ENCODE measurements at regions not wholly inside any gene's neighbourhood (a gene's known extent, or its start where the extent isn't known, plus 50 kb on each side); places are given as distances from the start of the nearest gene placed in this dataset.

DNA sequence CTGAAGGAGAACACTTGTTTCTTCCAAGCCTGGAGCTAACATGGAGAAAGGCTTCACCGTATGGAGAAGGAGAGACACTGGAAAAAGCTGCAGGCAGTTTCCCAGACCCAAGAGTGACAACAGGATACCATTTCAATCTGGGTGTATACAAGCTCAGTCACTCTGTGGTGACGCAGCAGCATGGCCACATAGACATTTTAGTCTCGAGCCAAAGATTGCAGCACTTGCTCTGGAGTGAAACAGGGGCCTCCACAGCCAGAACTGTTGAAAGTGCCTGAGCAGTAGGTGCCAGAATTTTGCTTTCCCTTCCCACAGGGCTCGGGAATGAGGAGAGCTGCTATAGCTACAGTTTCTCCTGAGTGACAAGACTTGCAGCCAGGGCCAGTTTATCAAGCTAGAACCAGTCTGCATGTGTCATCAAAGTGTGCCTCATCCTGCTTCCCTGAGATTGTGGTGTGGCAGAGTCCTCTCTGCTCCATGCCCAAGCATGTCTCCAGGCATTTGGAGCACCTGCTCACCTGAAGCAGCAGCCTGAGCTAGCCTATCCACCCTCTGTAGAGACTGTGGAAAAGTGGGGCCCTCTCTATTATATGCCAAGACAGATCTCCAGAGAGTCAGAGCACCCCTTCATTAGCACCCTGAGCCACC lies 234.6 kb upstream of the CDH19 start:
- no peak for DNase-seq (ENCODE audit: extremely low read depth, low read depth)
- TF ChIP-seq, protein P1, sequence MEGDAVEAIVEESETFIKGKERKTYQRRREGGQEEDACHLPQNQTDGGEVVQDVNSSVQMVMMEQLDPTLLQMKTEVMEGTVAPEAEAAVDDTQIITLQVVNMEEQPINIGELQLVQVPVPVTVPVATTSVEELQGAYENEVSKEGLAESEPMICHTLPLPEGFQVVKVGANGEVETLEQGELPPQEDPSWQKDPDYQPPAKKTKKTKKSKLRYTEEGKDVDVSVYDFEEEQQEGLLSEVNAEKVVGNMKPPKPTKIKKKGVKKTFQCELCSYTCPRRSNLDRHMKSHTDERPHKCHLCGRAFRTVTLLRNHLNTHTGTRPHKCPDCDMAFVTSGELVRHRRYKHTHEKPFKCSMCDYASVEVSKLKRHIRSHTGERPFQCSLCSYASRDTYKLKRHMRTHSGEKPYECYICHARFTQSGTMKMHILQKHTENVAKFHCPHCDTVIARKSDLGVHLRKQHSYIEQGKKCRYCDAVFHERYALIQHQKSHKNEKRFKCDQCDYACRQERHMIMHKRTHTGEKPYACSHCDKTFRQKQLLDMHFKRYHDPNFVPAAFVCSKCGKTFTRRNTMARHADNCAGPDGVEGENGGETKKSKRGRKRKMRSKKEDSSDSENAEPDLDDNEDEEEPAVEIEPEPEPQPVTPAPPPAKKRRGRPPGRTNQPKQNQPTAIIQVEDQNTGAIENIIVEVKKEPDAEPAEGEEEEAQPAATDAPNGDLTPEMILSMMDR (IDR thresholded peaks at IDR 0.05; ENCODE audit: low read depth, low read length, missing control alignments), result no peak
- H3K4me3 ChIP-seq (replicated peaks; ENCODE audit: low read depth, low read length), result no peak overlapping the region

DNA sequence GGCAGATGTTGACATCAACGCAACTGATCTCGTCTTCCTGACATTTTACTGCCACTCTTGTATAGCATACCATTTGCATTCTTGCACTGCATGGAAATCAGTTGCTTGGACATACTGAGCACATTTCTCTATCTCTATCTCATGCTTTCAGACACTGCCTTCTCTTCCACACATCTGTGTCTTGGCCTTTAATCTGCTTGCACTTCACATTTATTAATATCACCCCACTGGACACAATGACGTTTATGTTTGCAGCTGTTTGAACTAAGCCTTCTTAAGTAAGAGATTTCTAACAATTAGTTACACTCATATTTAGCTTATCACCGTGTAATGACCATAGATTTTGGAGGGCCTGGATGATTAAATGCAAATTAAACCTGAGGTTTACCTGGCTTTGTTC lies 229.8 kb upstream of the CDH19 start:
- TF ChIP-seq, protein P1 (IDR thresholded peaks at IDR 0.05; ENCODE audit: low read depth, low read length, missing control alignments), result no peak
- H3K4me3 ChIP-seq (replicated peaks; ENCODE audit: low read depth, low read length), result no peak overlapping the region
- DNase-seq (ENCODE audit: extremely low read depth, low read depth), result no peak

DNA sequence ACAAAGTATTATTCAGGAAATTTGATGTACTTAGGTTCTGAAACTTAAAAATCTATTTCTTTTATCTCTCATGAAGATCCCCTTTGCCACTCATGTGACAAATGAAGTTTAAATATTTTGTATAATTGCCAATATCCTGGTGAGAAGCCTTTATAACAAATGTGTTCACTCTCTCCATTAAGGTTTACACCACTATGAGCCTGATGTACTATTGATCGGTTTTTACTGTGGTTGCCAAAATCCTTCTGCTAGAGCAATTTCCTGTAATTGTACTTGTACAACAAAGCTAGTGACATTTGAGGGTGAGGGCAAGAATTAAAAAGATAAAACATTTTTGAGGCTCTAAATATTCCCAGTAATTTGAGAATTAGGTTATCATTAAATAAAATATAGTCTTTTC lies 222.3 kb upstream of the CDH19 start:
- no peak overlapping the region for H3K4me3 ChIP-seq (replicated peaks; ENCODE audit: low read depth, low read length)
- TF ChIP-seq, protein P1 (IDR thresholded peaks at IDR 0.05; ENCODE audit: low read depth, low read length, missing control alignments), result no peak
- DNase-seq (ENCODE audit: extremely low read depth, low read depth), result no peak

DNA sequence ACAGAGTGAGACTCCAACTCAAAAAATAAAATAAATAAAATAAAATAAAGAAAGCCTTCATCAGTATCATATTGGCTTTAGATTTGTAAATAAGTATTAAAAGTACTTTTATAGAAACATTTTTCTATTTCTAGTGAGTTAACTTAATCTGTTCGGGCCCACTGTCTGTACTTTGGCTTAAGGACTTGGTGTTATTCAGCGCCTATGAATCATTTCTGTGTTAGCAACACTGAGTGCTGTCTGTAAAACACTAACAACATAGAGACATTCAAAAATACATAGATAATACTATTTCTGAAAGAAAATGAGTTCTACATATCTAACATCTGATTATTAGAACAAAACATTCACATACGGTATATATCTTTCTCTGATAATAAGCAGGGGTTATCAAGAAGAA lies 221.5 kb upstream of the CDH19 start:
- H3K4me3 ChIP-seq (replicated peaks; ENCODE audit: low read depth, low read length), result no peak overlapping the region
- TF ChIP-seq, protein P1 (IDR thresholded peaks at IDR 0.05; ENCODE audit: low read depth, low read length, missing control alignments), result no peak
- DNase-seq (ENCODE audit: extremely low read depth, low read depth), result no peak

DNA sequence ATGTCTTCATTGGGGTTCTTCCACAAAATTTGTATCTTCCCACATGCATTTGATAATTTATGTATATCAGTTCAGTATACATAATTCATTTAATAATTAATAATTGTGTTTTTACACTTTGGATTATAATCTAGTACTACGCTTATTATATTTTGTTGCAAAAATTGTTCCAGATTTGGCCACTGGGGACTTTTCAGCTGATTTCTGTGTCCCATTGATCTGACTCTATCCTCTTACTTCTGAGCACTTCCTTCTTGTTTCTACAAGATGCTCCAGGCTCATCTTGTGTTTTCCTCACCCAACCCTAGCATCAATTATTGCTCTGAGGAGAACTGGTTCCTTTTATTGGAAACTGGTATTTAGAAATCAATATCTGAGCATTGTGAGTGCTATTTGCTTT lies 215.3 kb upstream of the CDH19 start:
- TF ChIP-seq, protein P1 (IDR thresholded peaks at IDR 0.05; ENCODE audit: low read depth, low read length, missing control alignments), result no peak
- H3K4me3 ChIP-seq (replicated peaks; ENCODE audit: low read depth, low read length), result no peak overlapping the region
- no peak for DNase-seq (ENCODE audit: extremely low read depth, low read depth)

DNA sequence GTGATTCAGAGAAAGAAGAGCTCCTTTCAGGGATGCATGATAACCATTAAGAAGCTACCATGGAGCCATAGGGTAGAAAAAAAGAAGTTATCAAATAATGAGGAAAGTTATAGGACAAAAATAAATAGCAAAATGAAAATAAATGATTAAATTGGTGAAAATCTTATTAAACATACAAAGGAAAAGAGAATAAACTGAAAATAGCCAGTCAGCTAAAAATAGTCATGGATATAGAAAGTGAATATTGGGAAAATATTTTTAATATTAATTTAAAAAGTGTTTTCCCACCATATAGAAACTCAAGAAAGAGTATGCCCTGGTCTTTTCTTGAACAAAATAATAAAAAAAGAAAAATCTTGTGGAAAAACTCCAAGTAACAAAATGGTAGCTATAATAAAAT lies 209.2 kb upstream of the CDH19 start:
- H3K4me3 ChIP-seq (replicated peaks; ENCODE audit: low read depth, low read length), result no peak overlapping the region
- DNase-seq (ENCODE audit: extremely low read depth, low read depth), result no peak
- TF ChIP-seq, protein P1 (IDR thresholded peaks at IDR 0.05; ENCODE audit: low read depth, low read length, missing control alignments), result no peak

DNA sequence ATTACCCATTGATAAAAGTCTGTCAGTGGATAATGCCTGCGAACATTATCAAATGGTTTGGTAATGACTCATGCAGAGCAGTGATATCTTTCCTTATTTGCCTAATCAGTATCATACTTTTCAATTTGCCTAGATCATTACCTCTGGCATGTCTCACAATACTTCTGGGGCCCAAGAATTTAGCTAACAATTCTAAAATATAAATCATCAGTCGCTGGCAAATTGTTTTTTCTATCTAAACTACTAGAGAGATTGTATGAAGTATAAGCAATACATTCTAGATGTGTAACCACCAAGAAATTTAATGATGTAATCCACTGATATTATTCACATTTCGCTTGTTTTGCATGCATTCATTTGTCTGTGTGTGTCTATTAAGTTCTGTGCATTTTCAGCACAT lies 191.2 kb upstream of the CDH19 start:
- TF ChIP-seq, protein P1 (IDR thresholded peaks at IDR 0.05; ENCODE audit: low read depth, low read length, missing control alignments), result no peak
- DNase-seq (ENCODE audit: extremely low read depth, low read depth), result no peak

More for the DNA sequence above, 191.2 kb upstream of the CDH19 start:
- no peak overlapping the region for H3K4me3 ChIP-seq (replicated peaks; ENCODE audit: low read depth, low read length)

Data from HFF-Myc (cell line).